ENCODE measurements at regions not wholly inside any gene's neighbourhood (a gene's known extent, or its start where the extent isn't known, plus 50 kb on each side); places are given as distances from the start of the nearest gene placed in this dataset.

DNA sequence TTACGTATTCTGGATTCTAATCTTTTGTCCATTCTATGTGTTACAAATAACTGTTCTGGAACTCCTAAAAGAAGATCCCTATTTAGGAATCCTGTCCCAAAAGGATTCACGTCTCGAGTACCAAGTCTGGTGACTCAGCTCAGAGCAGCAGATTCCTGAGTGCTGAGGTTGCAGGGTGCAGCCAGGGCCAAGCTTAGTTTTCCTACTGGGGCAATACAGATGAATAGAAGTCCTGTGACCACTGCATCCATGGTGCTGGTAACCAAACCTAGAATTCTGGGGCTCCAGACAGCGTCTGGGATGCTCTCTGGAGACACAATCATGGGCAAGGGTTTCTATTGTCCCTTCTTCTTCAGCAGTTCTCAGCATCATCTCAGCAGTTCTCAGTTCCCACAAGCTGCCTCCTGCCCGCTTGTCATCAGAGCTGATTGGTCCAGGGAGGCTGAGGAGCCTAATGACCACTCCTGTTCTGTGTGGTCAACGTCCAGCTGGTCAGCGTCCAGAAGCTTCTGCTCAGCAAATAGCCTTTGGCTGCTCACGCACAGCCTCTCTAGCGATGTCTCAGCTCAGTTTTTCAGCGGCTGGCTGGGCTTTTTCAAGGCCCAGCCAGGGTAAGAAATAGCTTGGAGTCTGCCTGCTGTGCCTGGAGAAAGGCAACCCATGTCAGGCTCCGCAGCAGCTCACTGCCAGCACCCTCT, 50.4 kb upstream of the C7orf33 start:
- Histone ChIP-seq H3K4me2 (replicated peaks; ENCODE audit: extremely low read depth, low read length, poor library complexity, severe bottlenecking) (no peak overlapping the region), H3K9ac (ENCODE audit: insufficient read depth, low read length, poor library complexity, severe bottlenecking) (no peak overlapping the region), H3K9me3 (replicated peaks in 1 of 2; ENCODE audit: control insufficient read depth in 1 of 2, insufficient read depth in 1 of 2, low read length in 2 of 2) (no peaks in the 10 kb centered on the region), H3K36me3 (replicated peaks in 1 of 2; ENCODE audit: control insufficient read depth in 1 of 2, insufficient read depth in 2 of 2, low read length in 2 of 2) (no peaks in the 10 kb centered on the region), H3K27ac (ENCODE audit: low read depth in 1 of 2, low read length in 2 of 2) (no peak overlapping the region), H3K4me1 (ENCODE audit: control insufficient read depth in 1 of 2, insufficient read depth in 2 of 2, low read length in 2 of 2) (peaks cover 4 to 6% of the 10 kb centered on the region in 2 donors), H4K20me1 (ENCODE audit: insufficient read depth, low read length) (no peaks in the 10 kb centered on the region), H3K79me2 (ENCODE audit: insufficient read depth, low read length) (no peaks in the 10 kb centered on the region), H2AFZ (ENCODE audit: insufficient read depth, low read depth, low read length, poor library complexity, severe bottlenecking) (no peak overlapping the region), H3K4me3 (replicated peaks in 1 of 3; ENCODE audit: low read depth in 2 of 3, low read length in 3 of 3) (no peak overlapping the region), H3K27me3 (ENCODE audit: control insufficient read depth in 2 of 2, insufficient read depth in 2 of 2, low read length in 2 of 2) (no peaks in the 10 kb centered on the region)
- Mint-ChIP-seq H3K4me1 (peaks cover 6% of the 10 kb centered on the region), H3K27me3 (ENCODE audit: low read depth in 3 of 3) (peaks cover 0 to 9% (median 1%) of the 10 kb centered on the region in 3 donors), H3K4me3 (no peak overlapping the region), H3K36me3 (no peaks in the 10 kb centered on the region), H3K27ac (no peak overlapping the region), H3K9me3 (peaks cover 0 to 3% (median 1%) of the 10 kb centered on the region in 7 donors)
- intact Hi-C loops (cut with micrococcal nuclease), result no loop called here
- TF ChIP-seq, protein P1, sequence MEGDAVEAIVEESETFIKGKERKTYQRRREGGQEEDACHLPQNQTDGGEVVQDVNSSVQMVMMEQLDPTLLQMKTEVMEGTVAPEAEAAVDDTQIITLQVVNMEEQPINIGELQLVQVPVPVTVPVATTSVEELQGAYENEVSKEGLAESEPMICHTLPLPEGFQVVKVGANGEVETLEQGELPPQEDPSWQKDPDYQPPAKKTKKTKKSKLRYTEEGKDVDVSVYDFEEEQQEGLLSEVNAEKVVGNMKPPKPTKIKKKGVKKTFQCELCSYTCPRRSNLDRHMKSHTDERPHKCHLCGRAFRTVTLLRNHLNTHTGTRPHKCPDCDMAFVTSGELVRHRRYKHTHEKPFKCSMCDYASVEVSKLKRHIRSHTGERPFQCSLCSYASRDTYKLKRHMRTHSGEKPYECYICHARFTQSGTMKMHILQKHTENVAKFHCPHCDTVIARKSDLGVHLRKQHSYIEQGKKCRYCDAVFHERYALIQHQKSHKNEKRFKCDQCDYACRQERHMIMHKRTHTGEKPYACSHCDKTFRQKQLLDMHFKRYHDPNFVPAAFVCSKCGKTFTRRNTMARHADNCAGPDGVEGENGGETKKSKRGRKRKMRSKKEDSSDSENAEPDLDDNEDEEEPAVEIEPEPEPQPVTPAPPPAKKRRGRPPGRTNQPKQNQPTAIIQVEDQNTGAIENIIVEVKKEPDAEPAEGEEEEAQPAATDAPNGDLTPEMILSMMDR (IDR thresholded peaks at IDR 0.05), result no peak
- DNase-seq, result no peak
- 96% methylated on average over 10 of the region's 11 CpGs for WGBS (ENCODE audit: insufficient coverage)

All from CD14-positive monocyte (primary cell).